ENCODE measurements at regions not wholly inside any gene's neighbourhood (a gene's known extent, or its start where the extent isn't known, plus 50 kb on each side); places are given as distances from the start of the nearest gene placed in this dataset.
"Not testable (repeated sequence)": the region's sequence is repeated elsewhere in the genome, so short reads cannot be mapped to it uniquely, and the experiment has no call there.

- TF ChIP-seq, protein P1, sequence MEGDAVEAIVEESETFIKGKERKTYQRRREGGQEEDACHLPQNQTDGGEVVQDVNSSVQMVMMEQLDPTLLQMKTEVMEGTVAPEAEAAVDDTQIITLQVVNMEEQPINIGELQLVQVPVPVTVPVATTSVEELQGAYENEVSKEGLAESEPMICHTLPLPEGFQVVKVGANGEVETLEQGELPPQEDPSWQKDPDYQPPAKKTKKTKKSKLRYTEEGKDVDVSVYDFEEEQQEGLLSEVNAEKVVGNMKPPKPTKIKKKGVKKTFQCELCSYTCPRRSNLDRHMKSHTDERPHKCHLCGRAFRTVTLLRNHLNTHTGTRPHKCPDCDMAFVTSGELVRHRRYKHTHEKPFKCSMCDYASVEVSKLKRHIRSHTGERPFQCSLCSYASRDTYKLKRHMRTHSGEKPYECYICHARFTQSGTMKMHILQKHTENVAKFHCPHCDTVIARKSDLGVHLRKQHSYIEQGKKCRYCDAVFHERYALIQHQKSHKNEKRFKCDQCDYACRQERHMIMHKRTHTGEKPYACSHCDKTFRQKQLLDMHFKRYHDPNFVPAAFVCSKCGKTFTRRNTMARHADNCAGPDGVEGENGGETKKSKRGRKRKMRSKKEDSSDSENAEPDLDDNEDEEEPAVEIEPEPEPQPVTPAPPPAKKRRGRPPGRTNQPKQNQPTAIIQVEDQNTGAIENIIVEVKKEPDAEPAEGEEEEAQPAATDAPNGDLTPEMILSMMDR (IDR thresholded peaks at IDR 0.05; ENCODE audit: insufficient read depth, low read depth, low read length), result no peak
- DNase-seq (ENCODE audit: low read depth), result no peak
- no peak overlapping the region for H3K4me3 ChIP-seq (ENCODE audit: low read depth, low read length)
These were observed 311.3 kb downstream of the FAM72C start for GRCh38 chr1:143660354-143660941.

DNA sequence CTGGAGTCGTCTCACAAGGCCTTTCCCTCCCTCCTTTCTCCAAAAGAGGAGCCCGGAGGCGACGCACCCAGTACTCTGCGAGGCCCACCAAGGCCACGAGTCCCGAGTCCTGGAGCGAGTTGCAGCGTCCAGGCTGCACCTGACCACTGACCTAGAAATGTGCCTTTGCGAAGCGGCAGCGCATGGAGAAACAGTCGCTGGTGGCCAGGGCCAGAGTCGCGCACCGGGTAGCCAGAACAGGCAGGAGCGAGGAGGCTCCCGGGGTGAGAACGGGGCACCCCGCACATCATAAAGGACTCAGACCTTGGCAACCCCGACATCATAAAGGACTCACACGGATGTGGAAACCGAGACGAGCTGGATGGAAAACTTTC lies 318.4 kb downstream of the FAM72C start:
- TF ChIP-seq, protein P1 (IDR thresholded peaks at IDR 0.05; ENCODE audit: insufficient read depth, low read depth, low read length), result no peak
- DNase-seq (ENCODE audit: low read depth), result no peak
- H3K4me3 ChIP-seq (ENCODE audit: low read depth, low read length), result no peak overlapping the region

DNA sequence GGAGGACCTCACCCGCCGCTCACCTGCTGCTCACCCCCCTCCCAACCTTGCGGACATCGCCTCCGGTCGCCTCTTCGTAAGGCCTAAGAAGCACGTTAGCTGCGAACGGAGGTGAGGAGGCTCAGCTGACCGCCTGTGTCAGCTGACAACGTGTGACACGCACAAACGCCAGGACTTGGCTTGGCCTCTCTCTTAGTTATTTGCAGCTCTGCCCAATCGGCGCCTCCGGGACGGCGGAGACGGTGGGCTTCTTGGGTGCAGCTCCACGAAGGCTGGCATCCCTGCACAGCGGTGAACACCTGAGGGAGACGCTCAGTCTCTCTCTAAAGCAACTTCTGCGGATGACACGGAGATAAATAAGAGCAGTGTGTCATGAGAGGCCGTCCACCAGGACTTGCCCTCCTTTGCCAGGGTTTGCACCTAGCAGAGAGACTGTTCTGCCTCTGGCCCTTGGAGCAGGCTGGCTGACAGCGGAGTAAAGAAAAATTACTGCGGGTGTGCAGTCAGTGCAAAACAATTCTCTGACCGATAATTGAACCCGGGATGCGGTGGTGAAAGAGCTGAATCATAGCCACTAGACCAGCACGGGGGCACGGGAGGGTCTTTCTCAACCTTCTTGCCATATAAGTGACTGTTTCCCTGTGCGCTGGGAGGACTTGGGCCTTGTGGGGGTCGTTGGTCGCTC lies 318.9 kb downstream of the FAM72C start:
- DNase-seq (ENCODE audit: low read depth), result no peak
- TF ChIP-seq, protein P1 (IDR thresholded peaks at IDR 0.05; ENCODE audit: insufficient read depth, low read depth, low read length), result no peak
- no peak overlapping the region for H3K4me3 ChIP-seq (ENCODE audit: low read depth, low read length)

- no peak overlapping the region for H3K4me3 ChIP-seq (ENCODE audit: low read depth, low read length)
- DNase-seq (ENCODE audit: low read depth), result no peak
- TF ChIP-seq, protein P1 (IDR thresholded peaks at IDR 0.05; ENCODE audit: insufficient read depth, low read depth, low read length), result no peak
These were observed 319.6 kb downstream of the FAM72C start for GRCh38 chr1:143652187-143652586.

- H3K4me3 ChIP-seq (ENCODE audit: low read depth, low read length), result no peak overlapping the region
- no peak for DNase-seq (ENCODE audit: low read depth)
- TF ChIP-seq, protein P1 (IDR thresholded peaks at IDR 0.05; ENCODE audit: insufficient read depth, low read depth, low read length), result no peak
These were observed 320.3 kb downstream of the FAM72C start for GRCh38 chr1:143651350-143651992.

DNA sequence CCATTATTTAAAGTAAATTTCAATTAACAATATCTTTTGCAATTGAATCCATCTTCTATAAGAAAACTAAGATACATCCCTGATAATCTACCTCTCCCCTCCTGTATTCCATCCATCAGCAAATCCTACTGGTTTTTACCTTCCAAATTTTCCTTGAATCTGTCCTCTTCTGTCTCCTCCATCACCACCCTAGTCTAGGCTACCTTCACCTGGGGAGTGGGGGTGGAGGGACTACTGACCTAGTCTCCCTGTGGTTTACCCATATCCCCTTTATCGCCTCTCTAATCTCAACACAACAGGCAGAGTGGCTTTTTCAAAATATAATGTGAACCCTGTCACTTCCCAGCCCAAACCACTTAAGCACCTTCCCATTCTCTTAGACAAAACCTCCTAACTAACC lies 327.8 kb downstream of the FAM72C start:
- DNase-seq (ENCODE audit: low read depth); H3K4me3 ChIP-seq (ENCODE audit: low read depth, low read length): not testable (repeated sequence)

- no peak for DNase-seq (ENCODE audit: low read depth)
- TF ChIP-seq, protein P1 (IDR thresholded peaks at IDR 0.05; ENCODE audit: insufficient read depth, low read depth, low read length), result no peak
- H3K4me3 ChIP-seq (ENCODE audit: low read depth, low read length), result no peak overlapping the region
These were observed 328.5 kb downstream of the FAM72C start for GRCh38 chr1:143643148-143643885.

All from fibroblast of villous mesenchyme (primary cell).